ENCODE measurements at regions not wholly inside any gene's neighbourhood (a gene's known extent, or its start where the extent isn't known, plus 50 kb on each side); places are given as distances from the start of the nearest gene placed in this dataset.

DNA sequence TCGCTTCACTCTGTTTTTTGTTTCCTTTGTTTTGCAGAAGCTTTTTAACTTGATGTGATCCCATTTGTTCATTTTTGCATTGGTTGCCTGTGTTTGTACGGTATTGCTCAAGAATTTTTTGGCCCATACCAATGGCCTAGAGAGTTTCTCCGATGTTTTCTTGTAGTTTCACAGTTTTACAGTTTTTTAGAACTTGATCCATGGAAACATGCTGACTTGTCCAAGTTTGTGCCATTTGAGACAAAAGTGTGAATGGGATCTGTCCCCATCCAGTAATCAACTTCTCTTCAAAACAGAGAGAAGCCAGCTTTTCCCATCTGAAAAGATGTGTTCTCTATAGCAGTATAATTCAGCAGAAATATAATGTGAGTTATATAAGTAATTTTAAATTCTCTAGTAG lies 266.5 kb upstream of the LRTM1 start:
- TF ChIP-seq POLR2AphosphoS5 (IDR thresholded peaks at IDR 0.05; ENCODE audit: low read depth, low read length), result no peak
- no peak for TF ChIP-seq SIN3A (IDR thresholded peaks at IDR 0.05; ENCODE audit: borderline replicate concordance, insufficient read depth, low read length)
- TF ChIP-seq, protein P1, sequence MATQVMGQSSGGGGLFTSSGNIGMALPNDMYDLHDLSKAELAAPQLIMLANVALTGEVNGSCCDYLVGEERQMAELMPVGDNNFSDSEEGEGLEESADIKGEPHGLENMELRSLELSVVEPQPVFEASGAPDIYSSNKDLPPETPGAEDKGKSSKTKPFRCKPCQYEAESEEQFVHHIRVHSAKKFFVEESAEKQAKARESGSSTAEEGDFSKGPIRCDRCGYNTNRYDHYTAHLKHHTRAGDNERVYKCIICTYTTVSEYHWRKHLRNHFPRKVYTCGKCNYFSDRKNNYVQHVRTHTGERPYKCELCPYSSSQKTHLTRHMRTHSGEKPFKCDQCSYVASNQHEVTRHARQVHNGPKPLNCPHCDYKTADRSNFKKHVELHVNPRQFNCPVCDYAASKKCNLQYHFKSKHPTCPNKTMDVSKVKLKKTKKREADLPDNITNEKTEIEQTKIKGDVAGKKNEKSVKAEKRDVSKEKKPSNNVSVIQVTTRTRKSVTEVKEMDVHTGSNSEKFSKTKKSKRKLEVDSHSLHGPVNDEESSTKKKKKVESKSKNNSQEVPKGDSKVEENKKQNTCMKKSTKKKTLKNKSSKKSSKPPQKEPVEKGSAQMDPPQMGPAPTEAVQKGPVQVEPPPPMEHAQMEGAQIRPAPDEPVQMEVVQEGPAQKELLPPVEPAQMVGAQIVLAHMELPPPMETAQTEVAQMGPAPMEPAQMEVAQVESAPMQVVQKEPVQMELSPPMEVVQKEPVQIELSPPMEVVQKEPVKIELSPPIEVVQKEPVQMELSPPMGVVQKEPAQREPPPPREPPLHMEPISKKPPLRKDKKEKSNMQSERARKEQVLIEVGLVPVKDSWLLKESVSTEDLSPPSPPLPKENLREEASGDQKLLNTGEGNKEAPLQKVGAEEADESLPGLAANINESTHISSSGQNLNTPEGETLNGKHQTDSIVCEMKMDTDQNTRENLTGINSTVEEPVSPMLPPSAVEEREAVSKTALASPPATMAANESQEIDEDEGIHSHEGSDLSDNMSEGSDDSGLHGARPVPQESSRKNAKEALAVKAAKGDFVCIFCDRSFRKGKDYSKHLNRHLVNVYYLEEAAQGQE (IDR thresholded peaks at IDR 0.05; ENCODE audit: insufficient read depth in 1 of 2, low read depth in 2 of 2, low read length in 2 of 2), result no peak
